Activated CD4-positive, alpha-beta memory T cell treated with anti-CD3 and anti-CD28 coated beads, Interleukin-2, amount 10 ng/mL, durations not matched to agents 7 days and 5 days (primary cell): ENCODE measurements at regions not wholly inside any gene's neighbourhood (a gene's known extent, or its start where the extent isn't known, plus 50 kb on each side); places are given as distances from the start of the nearest gene placed in this dataset.

Experiments
- CTCF ChIA-PET: fragments of 350-600 bp; sonication (Branson Sonifier 250); formaldehyde crosslinking; loops from one replicate; lab custom pipeline; 2021; ENCODE audit warnings: antibody characterized with exemption, inconsistent platforms; lab: Charles Lee
- POLR2A ChIA-PET: fragments of 350-600 bp; sonication (Branson Sonifier 250); formaldehyde crosslinking; loops from one replicate; lab custom pipeline; 2021; ENCODE audit warnings: antibody characterized with exemption; lab: Charles Lee
- DNase-seq: peaks from one replicate; pipeline ENCODE4 v3.0.0-alpha.2; 2020
- H3K27ac Mint-ChIP-seq: one replicate; pipeline ENCODE4 v1.8.0; 2021; ENCODE audit warnings: mild to moderate bottlenecking, mixed read lengths
- H3K27me3 Mint-ChIP-seq: one replicate; pipeline ENCODE4 v1.8.0; 2021; ENCODE audit warnings: mixed read lengths
- H3K36me3 Mint-ChIP-seq: one replicate; pipeline ENCODE4 v1.8.0; 2021; ENCODE audit warnings: low read depth, mixed read lengths
- H3K4me1 Mint-ChIP-seq: one replicate; pipeline ENCODE4 v1.8.0; 2021; ENCODE audit warnings: mixed read lengths
- H3K4me3 Mint-ChIP-seq: one replicate; pipeline ENCODE4 v1.8.0; 2021; ENCODE audit warnings: mild to moderate bottlenecking, mixed read lengths
- H3K9me3 Mint-ChIP-seq: one replicate; pipeline ENCODE4 v1.8.0; 2021; ENCODE audit warnings: mixed read lengths

GRCh38 chr12:127546721-127547505 is 720.1 kb upstream of the TMEM132C start:
- DNase-seq = no peak
- Mint-ChIP-seq H3K27me3 (peaks cover 5% of the 10 kb centered on the region), H3K36me3 (no peaks in the 10 kb centered on the region), H3K9me3 (peaks cover 7% of the 10 kb centered on the region), H3K4me3 (no peak overlapping the region), H3K4me1 (no peaks in the 10 kb centered on the region), H3K27ac (no peak overlapping the region)
- ChIA-PET POLR2A (no interaction called here), CTCF (no interaction called here)

GRCh38 chr12:127548123-127548553 is 718.8 kb upstream of the TMEM132C start:
- DNase-seq = no peak
- POLR2A ChIA-PET = interaction anchor here (0.9 kb wide), 1 partner anchor 9 kb away, joined by 3 read pairs; no protein-coding TSS in a partner anchor
- peaks cover 14% of the 10 kb centered on the region for H3K9me3 Mint-ChIP-seq
- H3K36me3 Mint-ChIP-seq = peaks cover 3% of the 10 kb centered on the region
- no peaks in the 10 kb centered on the region for H3K4me1 Mint-ChIP-seq
- peaks cover 14% of the 10 kb centered on the region for H3K27me3 Mint-ChIP-seq
- no peak overlapping the region for H3K4me3 Mint-ChIP-seq
- H3K27ac Mint-ChIP-seq = no peak overlapping the region
- CTCF ChIA-PET = interaction anchor here (1.2 kb wide), 1 partner anchor 12 kb away, joined by 3 read pairs; no protein-coding TSS in a partner anchor

DNA sequence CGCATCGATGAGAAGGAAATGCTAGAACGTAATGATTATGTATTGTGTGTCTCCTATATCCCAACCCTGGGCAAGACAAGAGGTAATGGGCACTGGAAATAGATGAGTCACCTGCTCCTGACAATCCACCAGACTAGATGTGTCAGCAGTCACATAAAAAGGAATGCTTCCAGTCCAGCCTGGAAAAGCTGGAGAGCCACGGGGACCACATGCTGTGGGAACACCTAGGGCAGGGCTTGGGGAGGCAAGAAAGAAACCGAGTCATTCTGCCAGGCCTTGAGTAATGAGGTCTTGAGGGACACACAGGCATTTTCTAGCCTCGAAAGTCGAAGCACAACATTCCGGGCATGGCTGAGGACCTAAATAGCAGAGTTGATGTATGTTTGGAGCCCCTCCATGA is 716.7 kb upstream of the TMEM132C start:
- no peak overlapping the region for H3K27ac Mint-ChIP-seq
- ChIA-PET POLR2A (no interaction called here), CTCF (no interaction called here)
- DNase-seq = no peak
- H3K4me1 Mint-ChIP-seq = peaks cover 2% of the 10 kb centered on the region
- H3K4me3 Mint-ChIP-seq = no peak overlapping the region
- H3K27me3 Mint-ChIP-seq = peaks cover 14% of the 10 kb centered on the region
- H3K36me3 Mint-ChIP-seq = peaks cover 6% of the 10 kb centered on the region
- peaks cover 18% of the 10 kb centered on the region for H3K9me3 Mint-ChIP-seq

DNA sequence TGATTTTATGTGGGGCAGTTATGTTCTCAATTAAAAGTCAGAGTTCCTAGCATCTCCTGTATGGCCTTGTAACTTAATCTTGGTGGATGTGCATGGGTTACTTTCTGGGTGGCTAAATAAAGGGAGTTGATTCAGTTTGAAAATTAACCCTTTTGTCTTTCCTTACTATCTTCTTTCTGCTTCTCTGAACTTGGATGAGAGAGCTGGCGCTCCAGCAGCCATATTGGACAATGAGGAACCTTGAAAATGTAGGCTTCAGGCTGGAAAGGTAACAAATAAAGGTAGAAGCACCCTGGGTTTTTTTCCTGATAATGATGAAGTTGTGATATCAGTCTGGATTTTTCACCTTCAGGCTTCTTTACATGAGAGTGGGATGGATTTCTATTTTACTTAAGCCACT is 714.1 kb upstream of the TMEM132C start:
- no peak for DNase-seq
- Mint-ChIP-seq H3K27ac (no peak overlapping the region), H3K4me1 (peaks cover 26% of the 10 kb centered on the region), H3K36me3 (peaks cover 18% of the 10 kb centered on the region), H3K9me3 (peaks cover 28% of the 10 kb centered on the region), H3K27me3 (peaks cover 14% of the 10 kb centered on the region), H3K4me3 (no peak overlapping the region)
- ChIA-PET CTCF (no interaction called here), POLR2A (no interaction called here)

DNA sequence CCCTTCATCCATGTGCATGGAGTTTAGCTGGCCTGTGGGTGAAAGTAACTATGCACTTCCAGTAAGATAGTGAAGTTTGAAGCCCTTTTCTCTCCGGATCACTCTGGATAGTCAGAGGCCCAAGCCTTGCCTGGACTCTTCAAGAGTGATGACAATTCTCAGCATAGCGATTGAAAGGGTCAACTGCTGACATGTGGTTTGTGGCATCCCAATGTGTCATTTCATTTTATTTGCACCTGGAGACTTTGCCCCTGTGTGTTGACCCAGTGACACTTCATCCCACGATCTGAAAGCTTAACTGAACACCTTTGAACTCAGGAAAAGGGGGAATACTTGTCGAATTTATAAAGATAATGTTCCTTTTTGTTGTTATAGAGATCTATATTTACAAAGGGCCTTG is 711.9 kb upstream of the TMEM132C start:
- peaks cover 14% of the 10 kb centered on the region for H3K27me3 Mint-ChIP-seq
- peaks cover 32% of the 10 kb centered on the region for H3K36me3 Mint-ChIP-seq
- H3K9me3 Mint-ChIP-seq = peaks cover 30% of the 10 kb centered on the region
- H3K4me3 Mint-ChIP-seq = no peak overlapping the region
- CTCF ChIA-PET = no interaction called here
- POLR2A ChIA-PET = no interaction called here
- no peak for DNase-seq
- no peak overlapping the region for H3K27ac Mint-ChIP-seq
- peaks cover 46% of the 10 kb centered on the region for H3K4me1 Mint-ChIP-seq

DNA sequence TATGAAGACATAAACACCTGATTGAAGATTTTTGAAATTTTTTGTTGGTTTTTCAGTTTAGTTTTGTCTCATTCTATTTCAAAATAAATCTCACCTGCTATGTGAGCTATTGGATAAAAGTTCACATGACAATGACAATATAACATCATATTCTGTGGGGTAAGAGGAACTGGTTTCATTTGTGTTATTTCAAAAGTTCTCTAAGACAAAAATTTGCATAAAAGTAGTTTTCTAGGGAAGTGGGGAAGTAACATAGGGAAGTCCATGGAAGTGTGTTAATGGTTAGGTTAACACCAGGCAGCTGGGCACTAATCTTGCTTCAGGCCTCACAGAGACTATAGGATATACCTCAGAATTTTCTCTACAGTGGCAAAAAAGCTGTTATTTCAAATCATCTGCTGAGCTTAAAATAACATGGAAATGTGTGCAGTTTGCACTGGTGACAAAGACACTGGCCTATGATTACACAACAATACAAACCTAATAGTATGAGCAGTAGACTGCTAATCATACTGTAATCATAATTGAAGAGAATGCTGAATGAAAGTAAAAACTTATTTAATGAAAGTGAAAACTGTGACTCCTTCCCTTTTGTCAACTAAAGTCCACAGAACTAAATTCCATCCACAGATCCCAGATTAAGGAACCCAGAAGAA is 710.6 kb upstream of the TMEM132C start:
- ChIA-PET CTCF (no interaction called here), POLR2A (no interaction called here)
- Mint-ChIP-seq H3K27me3 (peaks cover 12% of the 10 kb centered on the region), H3K27ac (peak overlapping the region; percentile 15), H3K9me3 (peaks cover 34% of the 10 kb centered on the region), H3K4me1 (peaks cover 54% of the 10 kb centered on the region), H3K36me3 (peaks cover 39% of the 10 kb centered on the region), H3K4me3 (no peak overlapping the region)
- DNase-seq = no peak

DNA sequence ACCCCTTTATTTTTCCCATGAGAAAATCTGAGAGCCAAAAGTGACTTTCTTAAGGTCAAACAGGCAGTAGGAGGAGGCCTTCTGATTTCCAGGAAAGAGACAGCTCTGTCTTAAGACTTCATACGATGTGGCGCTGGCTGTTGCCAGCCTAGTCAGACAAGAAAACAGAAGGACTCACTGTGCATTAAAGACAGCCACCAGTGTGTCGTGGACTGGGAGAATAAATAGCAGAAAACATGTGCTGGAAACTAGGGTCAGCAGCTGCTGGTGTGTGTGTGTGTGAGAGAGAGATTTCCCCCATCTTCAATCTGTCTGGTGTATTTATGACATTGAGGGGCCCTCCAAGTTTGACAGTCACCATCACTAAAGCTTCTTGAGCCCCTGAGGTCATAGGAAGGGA is 708.6 kb upstream of the TMEM132C start:
- no peak for DNase-seq
- H3K27me3 Mint-ChIP-seq = no peaks in the 10 kb centered on the region
- CTCF ChIA-PET = no interaction called here
- peak overlapping the region; percentile 71 for H3K27ac Mint-ChIP-seq
- no peak overlapping the region for H3K4me3 Mint-ChIP-seq
- POLR2A ChIA-PET = no interaction called here
- H3K4me1 Mint-ChIP-seq = peaks cover 67% of the 10 kb centered on the region
- peaks cover 24% of the 10 kb centered on the region for H3K9me3 Mint-ChIP-seq
- H3K36me3 Mint-ChIP-seq = peaks cover 42% of the 10 kb centered on the region

DNA sequence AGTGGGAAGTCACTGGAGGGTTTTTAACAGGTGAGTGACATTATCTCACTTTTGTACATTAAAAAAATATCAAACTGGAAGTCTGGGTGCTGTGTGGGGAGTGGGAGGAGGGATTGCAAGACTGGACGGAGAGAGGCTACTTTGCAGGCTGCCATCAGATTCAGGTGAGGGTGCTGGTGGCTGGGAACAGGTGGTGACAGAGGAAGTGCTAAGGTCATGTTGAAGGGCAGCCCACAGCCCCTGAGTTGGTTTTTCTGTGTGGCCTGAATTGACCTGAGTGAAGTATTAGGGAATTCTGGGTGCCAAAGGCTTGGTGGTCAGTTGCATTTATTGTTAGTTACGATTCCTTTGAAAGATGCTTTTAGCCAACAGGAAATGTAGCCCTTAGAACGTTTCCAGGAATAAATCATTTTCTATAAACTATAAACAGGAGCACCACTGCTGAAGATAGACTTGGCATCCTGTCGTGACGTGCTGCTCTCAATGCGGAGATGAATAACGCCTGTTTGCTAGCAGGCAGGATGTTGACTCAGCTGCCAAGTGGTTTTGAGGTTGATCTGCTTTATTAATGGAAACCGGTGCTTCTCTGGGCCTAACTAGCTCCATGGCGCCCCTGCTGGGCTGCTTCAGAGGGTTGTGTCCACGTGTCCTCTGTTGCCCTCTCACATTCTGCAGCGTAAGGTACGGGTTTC is 707.5 kb upstream of the TMEM132C start:
- peaks cover 46% of the 10 kb centered on the region for H3K36me3 Mint-ChIP-seq
- peak; percentile 92 for DNase-seq
- ChIA-PET POLR2A (interaction anchor here (0.8 kb wide), 1 partner anchor 12 kb away, joined by 3 read pairs; no protein-coding TSS in a partner anchor), CTCF (interaction anchor here (1.1 to 1.4 kb wide), 6 partner anchors 11 to 451 kb away, joined by 3 to 6 read pairs (median 4); no protein-coding TSS in a partner anchor)
- H3K4me3 Mint-ChIP-seq = peak overlapping the region; percentile 31
- H3K27ac Mint-ChIP-seq = peak overlapping the region; percentile 99
- H3K4me1 Mint-ChIP-seq = peaks cover 67% of the 10 kb centered on the region
- H3K9me3 Mint-ChIP-seq = peaks cover 29% of the 10 kb centered on the region
- H3K27me3 Mint-ChIP-seq = no peaks in the 10 kb centered on the region

DNA sequence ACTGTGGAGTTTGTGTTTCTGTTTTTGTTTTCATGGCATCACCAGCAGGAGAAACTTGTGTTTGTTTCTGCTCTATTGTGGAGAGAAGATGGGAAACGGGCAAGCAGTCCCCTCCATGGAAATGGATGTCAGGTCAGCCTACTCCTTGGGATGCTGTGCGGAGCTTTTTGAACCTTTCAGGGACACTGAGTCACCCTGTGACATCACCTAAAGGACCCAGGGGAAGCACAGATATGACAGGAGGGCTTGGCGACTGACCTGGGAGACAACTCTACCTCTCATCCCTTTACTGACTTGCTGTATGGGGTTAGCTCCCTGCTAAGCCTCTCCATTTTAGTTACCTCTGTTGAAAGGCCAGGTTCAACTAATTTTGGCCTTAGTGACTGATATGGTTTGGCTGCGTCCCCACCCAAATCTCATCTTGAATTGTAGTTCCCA is 706.9 kb upstream of the TMEM132C start:
- Mint-ChIP-seq H3K27ac (peak overlapping the region; percentile 99), H3K36me3 (peaks cover 49% of the 10 kb centered on the region), H3K4me1 (peaks cover 69% of the 10 kb centered on the region), H3K27me3 (no peaks in the 10 kb centered on the region), H3K9me3 (peaks cover 31% of the 10 kb centered on the region), H3K4me3 (peak overlapping the region; percentile 31)
- no peak for DNase-seq
- ChIA-PET CTCF (interaction anchor here (1.1 to 1.4 kb wide), 7 partner anchors 11 to 451 kb away, joined by 3 to 6 read pairs (median 4); no protein-coding TSS in a partner anchor), POLR2A (interaction anchor here (0.8 kb wide), 1 partner anchor 11 kb away, joined by 3 read pairs; no protein-coding TSS in a partner anchor)

DNA sequence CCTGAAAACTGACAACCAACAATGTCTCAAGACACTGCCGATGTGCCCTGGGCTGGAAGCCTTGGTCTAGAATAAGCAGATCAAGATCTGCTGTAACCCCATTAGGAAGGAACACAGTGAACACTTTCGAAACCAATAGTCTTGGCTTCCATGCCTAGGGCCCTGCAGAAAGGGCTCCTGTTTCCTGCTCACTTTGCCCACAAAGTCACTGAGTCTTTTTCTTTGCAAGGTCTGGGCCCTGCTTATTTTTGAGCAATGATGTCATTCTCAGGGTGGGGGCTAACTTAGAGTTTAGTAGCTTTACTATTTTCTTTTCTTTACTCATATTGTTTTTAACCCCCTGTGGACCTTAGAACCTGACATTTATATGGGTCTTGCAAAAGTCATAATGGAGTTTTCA is 704.2 kb upstream of the TMEM132C start:
- H3K4me1 Mint-ChIP-seq = peaks cover 44% of the 10 kb centered on the region
- POLR2A ChIA-PET = interaction anchor here (0.5 kb wide), 1 partner anchor 149 kb away, joined by 3 read pairs; no protein-coding TSS in a partner anchor
- H3K9me3 Mint-ChIP-seq = peaks cover 24% of the 10 kb centered on the region
- CTCF ChIA-PET = interaction anchor here (1.5 kb wide), 1 partner anchor 181 kb away, joined by 3 read pairs; no protein-coding TSS in a partner anchor
- no peak overlapping the region for H3K4me3 Mint-ChIP-seq
- H3K27me3 Mint-ChIP-seq = peaks cover 1% of the 10 kb centered on the region
- peak overlapping the region; percentile 52 for H3K27ac Mint-ChIP-seq
- no peak for DNase-seq
- peaks cover 42% of the 10 kb centered on the region for H3K36me3 Mint-ChIP-seq

DNA sequence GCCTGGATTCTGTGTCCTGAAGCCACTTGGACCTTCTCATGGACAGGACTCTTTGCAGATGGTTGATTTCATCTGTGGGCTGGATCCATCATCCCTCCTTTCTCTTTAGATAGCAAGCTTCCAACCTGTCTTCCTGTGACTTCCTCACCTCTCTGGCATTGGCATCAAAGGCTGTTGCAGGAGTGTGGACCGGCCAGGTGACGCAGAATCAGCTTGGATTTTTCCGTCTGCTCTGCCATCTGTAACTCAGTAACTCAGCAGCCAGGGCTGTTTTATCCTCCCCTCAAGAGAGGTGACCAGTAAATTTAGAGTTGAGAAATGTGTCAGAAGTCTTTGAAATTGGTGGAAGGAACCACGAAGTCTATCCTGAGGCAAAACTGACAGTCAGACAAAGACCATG is 701.7 kb upstream of the TMEM132C start:
- H3K36me3 Mint-ChIP-seq = peaks cover 28% of the 10 kb centered on the region
- POLR2A ChIA-PET = no interaction called here
- CTCF ChIA-PET = no interaction called here
- peaks cover 23% of the 10 kb centered on the region for H3K9me3 Mint-ChIP-seq
- no peak for DNase-seq
- H3K27me3 Mint-ChIP-seq = peaks cover 4% of the 10 kb centered on the region
- no peak overlapping the region for H3K4me3 Mint-ChIP-seq
- H3K27ac Mint-ChIP-seq = no peak overlapping the region
- H3K4me1 Mint-ChIP-seq = peaks cover 22% of the 10 kb centered on the region

- POLR2A ChIA-PET = no interaction called here
- DNase-seq = no peak
- H3K4me1 Mint-ChIP-seq = peaks cover 8% of the 10 kb centered on the region
Observed at GRCh38 chr12:127567531-127567930, 699.4 kb upstream of the TMEM132C start.

More at GRCh38 chr12:127567531-127567930, 699.4 kb upstream of the TMEM132C start:
- Mint-ChIP-seq H3K27me3 (peaks cover 6% of the 10 kb centered on the region), H3K36me3 (peaks cover 20% of the 10 kb centered on the region), H3K9me3 (peaks cover 16% of the 10 kb centered on the region), H3K27ac (no peak overlapping the region), H3K4me3 (no peak overlapping the region)
- CTCF ChIA-PET = no interaction called here
